ENCODE measurements at regions not wholly inside any gene's neighbourhood (a gene's known extent, or its start where the extent isn't known, plus 50 kb on each side); places are given as distances from the start of the nearest gene placed in this dataset.

DNA sequence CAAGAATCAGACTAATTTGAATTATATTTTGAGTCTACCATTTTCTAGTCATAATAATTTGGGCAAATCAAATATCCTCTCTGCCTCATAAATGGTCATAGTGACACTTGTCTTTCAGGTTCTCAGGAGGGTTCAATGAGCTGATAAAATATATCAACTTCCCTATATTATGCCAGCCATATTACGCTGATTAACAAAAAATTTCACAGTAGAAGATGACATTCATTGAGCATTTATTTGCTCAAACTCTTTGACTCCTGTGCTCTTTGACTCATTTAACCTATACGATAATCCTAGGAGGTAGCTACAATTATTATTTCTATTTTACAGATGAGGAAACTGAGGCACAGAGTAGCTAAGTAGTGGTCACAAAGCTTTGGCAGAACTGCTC, 60.0 kb upstream of the CCDC91 start:
- TF ChIP-seq POLR2A (IDR thresholded peaks at IDR 0.05; ENCODE audit: low read depth, low read length) (no peak), TAF1 (IDR thresholded peaks at IDR 0.05; ENCODE audit: borderline replicate concordance, low read depth, low read length) (no peak), POLR2AphosphoS5 (IDR thresholded peaks at IDR 0.05; ENCODE audit: low read depth, low read length) (no peak)
